GM12878 (cell line): ENCODE measurements at regions not wholly inside any gene's neighbourhood (a gene's known extent, or its start where the extent isn't known, plus 50 kb on each side); places are given as distances from the start of the nearest gene placed in this dataset.

Source experiments
- ATAC-seq: fragments of 200-7000 bp; cut with Tn5 transposase; 3 replicates; pipeline ENCODE4 v1.9.1; 2020; ENCODE audit warnings: mild to moderate bottlenecking, moderate library complexity
- BruUV-seq: library from RNA; stranded (reverse); fragments of 400-500 nt; replicated peaks from 2 replicates; lab custom pipeline; 2021; lab: Mats Ljungman, UMichigan
- CTCF ChIA-PET: fragments of 300-600 bp; sonication (Branson Sonifier 250); formaldehyde crosslinking; extraction: SDS; loops from one replicate; lab custom pipeline; 2021; ENCODE audit warnings: inconsistent platforms; lab: Yijun Ruan, JAX
- POLR2A ChIA-PET: fragments of 350-600 bp; formaldehyde crosslinking; extraction: SDS; loops from one replicate; lab custom pipeline; 2021; ENCODE audit warnings: inconsistent platforms; lab: Charles Lee
- RAD21 ChIA-PET: fragments of 300-600 bp; sonication (Branson Sonifier 250); formaldehyde crosslinking; loops from one replicate; lab custom pipeline; 2023; ENCODE audit warnings: antibody characterized with exemption; ENCODE audit not compliant: unreplicated experiment; lab: Charles Lee
- SMC1A ChIA-PET: fragments of 300-600 bp; sonication (Branson Sonifier 250); formaldehyde crosslinking; loops from one replicate; lab custom pipeline; 2023; ENCODE audit not compliant: unreplicated experiment, uncharacterized antibody; lab: Charles Lee
- DNase-seq: peaks from one replicate; pipeline ENCODE4 v3.0.0-alpha.2; 2011; ENCODE audit warnings: low read depth, low spot score
- FAIRE-seq: peaks from 3 replicates; lab custom pipeline; 2011; peaks lifted over from hg19 to GRCh38; lab: Jason Lieb, UNC
- H2AFZ ChIP-seq: 2 replicates; pipeline ENCODE4 v1.6.0; 2011; ENCODE audit warnings: low read depth, low read length, control low read depth; ENCODE audit not compliant: control insufficient read depth
- H3K27ac ChIP-seq: 2 replicates; pipeline ENCODE4 v1.5.1; 2011; ENCODE audit warnings: control low read depth; ENCODE audit not compliant: control insufficient read depth, insufficient read depth
- H3K27me3 ChIP-seq, 2 experiments: replicated peaks in 1 of 2; 2 replicates each; pipeline versions ENCODE4 v1.6.0 to v1.6.1; 2011; ENCODE audit warnings: low read length in 1 of 2; ENCODE audit not compliant: control insufficient read depth in 2 of 2, insufficient read depth in 2 of 2
- H3K36me3 ChIP-seq, 2 experiments: 2 replicates each; pipeline ENCODE4 v1.5.1; 2011; ENCODE audit warnings: low read length in 1 of 2; ENCODE audit not compliant: control insufficient read depth in 2 of 2, insufficient read depth in 2 of 2
- H3K4me1 ChIP-seq: 2 replicates; pipeline ENCODE4 v1.6.1; 2011; ENCODE audit warnings: mild to moderate bottlenecking, low read length, moderate library complexity, mixed read lengths; ENCODE audit not compliant: control insufficient read depth, insufficient read depth
- H3K4me2 ChIP-seq: 2 replicates; pipeline ENCODE4 v1.6.0; 2011; ENCODE audit warnings: control low read depth; ENCODE audit not compliant: control insufficient read depth, insufficient read depth
- H3K4me3 ChIP-seq: fragments of 200-600 bp; sonication (generic); 2 replicates; pipeline ENCODE4 v1.5.1; 2016
- H3K79me2 ChIP-seq: 2 replicates; pipeline ENCODE4 v1.6.0; 2011; ENCODE audit warnings: low read length; ENCODE audit not compliant: control insufficient read depth, insufficient read depth
- H3K9ac ChIP-seq: 2 replicates; pipeline ENCODE4 v1.8.0; 2011; ENCODE audit warnings: low read length, control low read depth, mixed read lengths; ENCODE audit not compliant: control insufficient read depth, insufficient read depth
- H3K9me3 ChIP-seq: replicated peaks from 3 replicates; pipeline ENCODE4 v1.5.1; 2011; ENCODE audit warnings: mild to moderate bottlenecking, low read length; ENCODE audit not compliant: control insufficient read depth, insufficient read depth
- H4K20me1 ChIP-seq: 2 replicates; pipeline ENCODE4 v1.6.0; 2011; ENCODE audit not compliant: control insufficient read depth, insufficient read depth
- ATF2 ChIP-seq: IDR thresholded peaks from 2 replicates; pipeline ENCODE4 v1.6.1; 2012; ENCODE audit warnings: low read length, inconsistent platforms
- BACH1 ChIP-seq: fragments of 450-650 bp; IDR thresholded peaks from 2 replicates; pipeline ENCODE4 v1.6.1; 2017; ENCODE audit warnings: mild to moderate bottlenecking, borderline replicate concordance
- CBX3 ChIP-seq: fragments of 200-600 bp; sonication (generic); IDR thresholded peaks from 2 replicates; pipeline ENCODE4 v1.6.1; 2016; ENCODE audit warnings: low read depth, borderline replicate concordance
- ETV6 ChIP-seq, 2 experiments: fragments of 450-650 bp in 1 of 2; IDR thresholded peaks in 1 of 2; conservative IDR thresholded peaks in 1 of 2; 2 replicates each; pipeline ENCODE4 v1.6.1; 2014; ENCODE audit warnings: antibody characterized with exemption in 1 of 2, borderline replicate concordance in 1 of 2, low read depth in 1 of 2, mild to moderate bottlenecking in 1 of 2, moderate library complexity in 1 of 2
- HCFC1 ChIP-seq: fragments of 150-350 bp; IDR thresholded peaks from 2 replicates; pipeline ENCODE4 v1.6.1; 2014; ENCODE audit warnings: low read length
- MEF2B ChIP-seq: fragments of 450-650 bp; IDR thresholded peaks from 2 replicates; pipeline ENCODE4 v1.6.1; 2018; ENCODE audit warnings: mild to moderate bottlenecking, moderate library complexity; ENCODE audit not compliant: partially characterized antibody, poor library complexity, severe bottlenecking
- MLLT1 ChIP-seq: fragments of 450-650 bp; IDR thresholded peaks from 2 replicates; pipeline ENCODE4 v1.6.1; 2016; ENCODE audit warnings: mild to moderate bottlenecking
- PAX5 ChIP-seq: IDR thresholded peaks from 2 replicates; pipeline ENCODE4 v1.6.1; 2011; ENCODE audit warnings: low read depth, low read length, borderline replicate concordance
- PML ChIP-seq: IDR thresholded peaks from 2 replicates; pipeline ENCODE4 v1.6.1; 2012; ENCODE audit warnings: low read length, inconsistent platforms
- RELB ChIP-seq: fragments of 450-650 bp; IDR thresholded peaks from 2 replicates; pipeline ENCODE4 v1.6.1; 2017; ENCODE audit warnings: low read depth, mild to moderate bottlenecking, moderate library complexity
- ZNF24 ChIP-seq: fragments of 450-650 bp; IDR thresholded peaks from 2 replicates; pipeline ENCODE4 v1.6.1; 2017; ENCODE audit warnings: antibody characterized with exemption, mild to moderate bottlenecking
- ZSCAN29 ChIP-seq: fragments of 450-650 bp; IDR thresholded peaks from 2 replicates; pipeline ENCODE4 v1.6.1; 2017; ENCODE audit warnings: mild to moderate bottlenecking, moderate library complexity
- WGBS: methylation state at CpG from one replicate; pipeline ENCODE4 v1.1.6; 2016; ENCODE audit warnings: low lambda C conversion rate; ENCODE audit not compliant: insufficient replicate concordance, insufficient coverage; ENCODE audit errors: missing lambda C conversion rate; 5-methylcytosine and 5-hydroxymethylcytosine counted together
- in situ Hi-C: fragments of 300-500 bp; cut with MboI; formaldehyde crosslinking; loops from 9 replicates; pipeline ENCODE4 v1.14.3; 2018; ENCODE audit warnings: mixed read lengths
- intact Hi-C: fragments of 100-400 bp; cut with micrococcal nuclease; formaldehyde crosslinking; loops from one replicate; pipeline ENCODE4 v1.14.2; 2022; ENCODE audit not compliant: unreplicated experiment

GRCh38 chr18:1760901-1761300, 810.4 kb downstream of the METTL4 start (continued):
- no peak for TF ChIP-seq HCFC1
- TF ChIP-seq ZNF24: no peak
- no peak for TF ChIP-seq PAX5

- 0% methylated on average over 1 of the region's 1 CpG for WGBS
- ATAC-seq (no peak), FAIRE-seq (no peak), DNase-seq (no peak)
- RAD21 ChIA-PET: no interaction called here
- POLR2A ChIA-PET: no interaction called here
- no peak overlapping the region for H3K4me2 ChIP-seq
- intact Hi-C loops (no loop called here), in situ Hi-C loops (no loop called here)
- BruUV-seq: no TSS peak
- H3K79me2 ChIP-seq: no peaks in the 10 kb centered on the region
- no peaks in the 10 kb centered on the region for H3K4me1 ChIP-seq
- no peak overlapping the region for H3K4me3 ChIP-seq
- no peaks in the 10 kb centered on the region for H3K27me3 ChIP-seq
- no peak overlapping the region for H3K27ac ChIP-seq
- no peaks in the 10 kb centered on the region for H3K9me3 ChIP-seq
- no peaks in the 10 kb centered on the region for H3K36me3 ChIP-seq
- no peak overlapping the region for H2AFZ ChIP-seq
- H3K9ac ChIP-seq: no peak overlapping the region
- SMC1A ChIA-PET: no interaction called here
- CTCF ChIA-PET: no interaction called here
- TF ChIP-seq RELB: no peak
- no peak for TF ChIP-seq BACH1
- no peak for TF ChIP-seq PML
- no peaks in the 10 kb centered on the region for H4K20me1 ChIP-seq
Measured at GRCh38 chr18:1774261-1774660, 797.0 kb downstream of the METTL4 start.

GRCh38 chr18:1777843-1778242, 793.5 kb downstream of the METTL4 start:
- H4K20me1 ChIP-seq: no peaks in the 10 kb centered on the region
- no peaks in the 10 kb centered on the region for H3K4me1 ChIP-seq
- no peak overlapping the region for H3K4me2 ChIP-seq
- H3K27me3 ChIP-seq: no peaks in the 10 kb centered on the region
- H3K9ac ChIP-seq: no peak overlapping the region
- BruUV-seq: no TSS peak
- ChIA-PET POLR2A (no interaction called here), SMC1A (no interaction called here), RAD21 (no interaction called here), CTCF (no interaction called here)
- no peaks in the 10 kb centered on the region for H3K9me3 ChIP-seq
- no peak for TF ChIP-seq ETV6 (conservative IDR thresholded peaks at IDR 0.05 in 1 of 2, IDR thresholded peaks at IDR 0.05 in 1 of 2; ENCODE audit: borderline replicate concordance in 1 of 2, low read depth in 1 of 2)
- TF ChIP-seq ATF2: no peak
- TF ChIP-seq ZSCAN29: no peak
- TF ChIP-seq CBX3: no peak
- TF ChIP-seq MLLT1: no peak
- TF ChIP-seq MEF2B: no peak
- FAIRE-seq (no peak), ATAC-seq (no peak), DNase-seq (no peak)
- no peaks in the 10 kb centered on the region for H3K36me3 ChIP-seq
- in situ Hi-C loops (no loop called here), intact Hi-C loops (no loop called here)
- H3K79me2 ChIP-seq: no peaks in the 10 kb centered on the region
- no peak overlapping the region for H3K4me3 ChIP-seq
- H3K27ac ChIP-seq: no peak overlapping the region
- H2AFZ ChIP-seq: no peak overlapping the region
